Tibial nerve (tissue), 4 donors: ENCODE measurements at regions not wholly inside any gene's neighbourhood (a gene's known extent, or its start where the extent isn't known, plus 50 kb on each side); places are given as distances from the start of the nearest gene placed in this dataset.

Source experiments
- DNase-seq, 2 donors: peaks; one replicate each; pipeline ENCODE4 v3.0.0-alpha.2; 2019; ENCODE audit warnings: low spot score in 2 of 2
- H3K27ac ChIP-seq, 4 donors: fragments of 200-600 bp; sonication (generic) in 3 of 4; one replicate each; pipeline ENCODE4 v1.5.1; 2017 to 2019; ENCODE audit warnings: mild to moderate bottlenecking in 1 of 4
- H3K27me3 ChIP-seq, 2 donors: fragments of 200-600 bp; sonication (generic) in 1 of 2; one replicate each; pipeline versions ENCODE4 v1.5.1 to v1.6.0; 2017 to 2019
- H3K36me3 ChIP-seq, 3 donors: fragments of 200-600 bp; sonication (generic); one replicate each; pipeline ENCODE4 v1.5.1; 2018 to 2019
- H3K4me1 ChIP-seq, 4 donors: fragments of 200-600 bp; sonication (generic) in 3 of 4; one replicate each; pipeline ENCODE4 v1.5.1; 2017 to 2019
- H3K4me3 ChIP-seq, 4 donors: fragments of 200-600 bp; sonication (generic) in 3 of 4; one replicate each; pipeline ENCODE4 v1.5.1; 2017 to 2019; ENCODE audit warnings: mild to moderate bottlenecking in 1 of 4, moderate library complexity in 1 of 4
- H3K9me3 ChIP-seq, 4 donors: fragments of 200-600 bp; sonication (generic) in 3 of 4; one replicate each; pipeline ENCODE4 v1.5.1; 2017 to 2019
- EP300 ChIP-seq, 2 donors: sonication (generic); formaldehyde crosslinking; IDR thresholded peaks; one replicate each; pipeline ENCODE4 v1.6.1; 2017; ENCODE audit warnings: antibody characterized with exemption in 2 of 2, mild to moderate bottlenecking in 1 of 2
- POLR2A ChIP-seq, 2 donors: fragments of 450-650 bp; IDR thresholded peaks; one replicate each; pipeline ENCODE4 v1.6.1; 2017; ENCODE audit warnings: antibody characterized with exemption in 2 of 2, mild to moderate bottlenecking in 2 of 2, moderate library complexity in 2 of 2
- WGBS, 2 donors: methylation state at CpG; one replicate each; pipeline ENCODE4 v1.1.5; 2018; 5-methylcytosine and 5-hydroxymethylcytosine counted together
- TF ChIP-seq, protein P1 (sequence below), 5 experiments: fragments of 200-600 bp in 3 of 5; fragments of 450-650 bp in 2 of 5; sonication (generic) in 3 of 5; IDR thresholded peaks; one replicate each; pipeline ENCODE4 v1.5.1; 2016 to 2019; ENCODE audit warnings: antibody characterized with exemption in 5 of 5, mild to moderate bottlenecking in 3 of 5, moderate library complexity in 2 of 5

- H3K4me3 ChIP-seq: no peak overlapping the region
- no peak for TF ChIP-seq EP300 (IDR thresholded peaks at IDR 0.05)
- no peak for TF ChIP-seq POLR2A (IDR thresholded peaks at IDR 0.05)
- TF ChIP-seq, protein P1, sequence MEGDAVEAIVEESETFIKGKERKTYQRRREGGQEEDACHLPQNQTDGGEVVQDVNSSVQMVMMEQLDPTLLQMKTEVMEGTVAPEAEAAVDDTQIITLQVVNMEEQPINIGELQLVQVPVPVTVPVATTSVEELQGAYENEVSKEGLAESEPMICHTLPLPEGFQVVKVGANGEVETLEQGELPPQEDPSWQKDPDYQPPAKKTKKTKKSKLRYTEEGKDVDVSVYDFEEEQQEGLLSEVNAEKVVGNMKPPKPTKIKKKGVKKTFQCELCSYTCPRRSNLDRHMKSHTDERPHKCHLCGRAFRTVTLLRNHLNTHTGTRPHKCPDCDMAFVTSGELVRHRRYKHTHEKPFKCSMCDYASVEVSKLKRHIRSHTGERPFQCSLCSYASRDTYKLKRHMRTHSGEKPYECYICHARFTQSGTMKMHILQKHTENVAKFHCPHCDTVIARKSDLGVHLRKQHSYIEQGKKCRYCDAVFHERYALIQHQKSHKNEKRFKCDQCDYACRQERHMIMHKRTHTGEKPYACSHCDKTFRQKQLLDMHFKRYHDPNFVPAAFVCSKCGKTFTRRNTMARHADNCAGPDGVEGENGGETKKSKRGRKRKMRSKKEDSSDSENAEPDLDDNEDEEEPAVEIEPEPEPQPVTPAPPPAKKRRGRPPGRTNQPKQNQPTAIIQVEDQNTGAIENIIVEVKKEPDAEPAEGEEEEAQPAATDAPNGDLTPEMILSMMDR (IDR thresholded peaks at IDR 0.05): no peak
- no peak overlapping the region for H3K27ac ChIP-seq
- no peaks in the 10 kb centered on the region for H3K4me1 ChIP-seq
- H3K36me3 ChIP-seq: no peaks in the 10 kb centered on the region
- DNase-seq: no peak
- 73 to 82% methylated on average over 1 of the region's 1 CpG for WGBS, 2 donors
- H3K9me3 ChIP-seq: no peaks in the 10 kb centered on the region
- no peaks in the 10 kb centered on the region for H3K27me3 ChIP-seq
Observed at GRCh38 chr15:87322870-87323269, 933.7 kb downstream of the NTRK3 start.

GRCh38 chr15:87322265-87322664 is 934.3 kb downstream of the NTRK3 start:
- H3K4me1 ChIP-seq: no peaks in the 10 kb centered on the region
- 84 to 94% methylated on average over 1 of the region's 1 CpG for WGBS, 2 donors
- no peak for TF ChIP-seq POLR2A (IDR thresholded peaks at IDR 0.05)
- TF ChIP-seq EP300 (IDR thresholded peaks at IDR 0.05): no peak
- TF ChIP-seq, protein P1 (IDR thresholded peaks at IDR 0.05): no peak

DNA sequence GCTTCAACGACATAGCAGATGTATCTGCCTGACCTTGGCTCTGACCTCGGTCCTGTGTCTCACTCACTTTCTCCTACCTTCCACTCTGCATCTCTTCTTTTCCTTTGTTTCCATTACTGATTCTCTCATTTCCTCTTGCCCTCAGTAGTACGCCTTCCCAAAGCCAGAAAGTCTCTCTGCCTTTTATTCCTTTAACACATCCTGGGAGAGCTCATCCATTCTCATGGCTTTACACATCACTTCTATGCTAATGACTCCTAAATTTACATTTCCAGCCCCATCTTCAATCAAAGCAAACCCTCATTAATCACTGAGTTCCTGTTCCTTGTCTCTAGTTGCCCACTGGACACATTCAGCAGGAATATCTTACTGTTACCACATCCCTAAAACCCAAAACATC is 938.6 kb downstream of the NTRK3 start:
- no peak for DNase-seq
- Histone ChIP-seq H3K4me3 (no peak overlapping the region), H3K36me3 (no peaks in the 10 kb centered on the region), H3K27ac (no peak overlapping the region), H3K9me3 (no peaks in the 10 kb centered on the region), H3K27me3 (no peaks in the 10 kb centered on the region), H3K4me1 (no peaks in the 10 kb centered on the region)
- TF ChIP-seq, protein P1 (IDR thresholded peaks at IDR 0.05): no peak
- TF ChIP-seq POLR2A (IDR thresholded peaks at IDR 0.05) (no peak), EP300 (IDR thresholded peaks at IDR 0.05) (no peak)
- WGBS, 2 donors: 55 to 64% methylated on average over 3 of the region's 3 CpGs

More at GRCh38 chr15:87322265-87322664, 934.3 kb downstream of the NTRK3 start:
- Histone ChIP-seq H3K36me3 (no peaks in the 10 kb centered on the region), H3K4me3 (no peak overlapping the region), H3K27me3 (no peaks in the 10 kb centered on the region), H3K27ac (no peak overlapping the region), H3K9me3 (no peaks in the 10 kb centered on the region)
- DNase-seq: no peak

GRCh38 chr15:87312221-87312620 is 944.3 kb downstream of the NTRK3 start:
- no peak for DNase-seq
- no peaks in the 10 kb centered on the region for H3K27me3 ChIP-seq
- TF ChIP-seq, protein P1 (IDR thresholded peaks at IDR 0.05): no peak
- H3K4me1 ChIP-seq: no peaks in the 10 kb centered on the region
- 45 to 58% methylated on average over 3 of the region's 3 CpGs for WGBS, 2 donors
- H3K4me3 ChIP-seq: no peak overlapping the region
- H3K9me3 ChIP-seq: no peaks in the 10 kb centered on the region
- H3K36me3 ChIP-seq: no peaks in the 10 kb centered on the region
- no peak overlapping the region for H3K27ac ChIP-seq

DNA sequence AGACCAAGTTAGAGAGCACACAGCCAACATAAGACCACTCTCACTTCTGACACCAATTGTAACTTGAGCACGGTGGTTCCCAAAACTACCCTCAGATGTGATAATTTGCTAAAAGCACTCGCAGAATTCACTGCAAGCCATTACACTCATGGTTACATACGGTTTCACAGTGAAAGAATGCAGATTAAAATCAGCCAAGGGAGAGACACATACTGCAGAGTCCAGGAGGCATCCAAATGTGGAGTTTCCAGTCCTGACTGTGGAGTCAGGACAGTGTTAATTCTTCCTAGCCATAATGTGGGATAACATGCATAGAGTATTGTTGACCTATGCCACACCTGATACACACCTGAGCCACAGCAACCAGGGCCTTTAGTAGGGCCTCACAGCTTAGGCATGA is 956.4 kb downstream of the NTRK3 start:
- Histone ChIP-seq H3K36me3 (no peaks in the 10 kb centered on the region), H3K4me1 (no peaks in the 10 kb centered on the region), H3K9me3 (no peaks in the 10 kb centered on the region), H3K27ac (no peak overlapping the region), H3K27me3 (no peaks in the 10 kb centered on the region), H3K4me3 (no peak overlapping the region)
- 68 to 77% methylated on average over 3 of the region's 3 CpGs for WGBS, 2 donors
- TF ChIP-seq, protein P1 (IDR thresholded peaks at IDR 0.05): no peak
- TF ChIP-seq EP300 (IDR thresholded peaks at IDR 0.05) (no peak), POLR2A (IDR thresholded peaks at IDR 0.05) (no peak)
- no peak for DNase-seq
